ENCODE measurements at regions not wholly inside any gene's neighbourhood (a gene's known extent, or its start where the extent isn't known, plus 50 kb on each side); places are given as distances from the start of the nearest gene placed in this dataset.

DNA sequence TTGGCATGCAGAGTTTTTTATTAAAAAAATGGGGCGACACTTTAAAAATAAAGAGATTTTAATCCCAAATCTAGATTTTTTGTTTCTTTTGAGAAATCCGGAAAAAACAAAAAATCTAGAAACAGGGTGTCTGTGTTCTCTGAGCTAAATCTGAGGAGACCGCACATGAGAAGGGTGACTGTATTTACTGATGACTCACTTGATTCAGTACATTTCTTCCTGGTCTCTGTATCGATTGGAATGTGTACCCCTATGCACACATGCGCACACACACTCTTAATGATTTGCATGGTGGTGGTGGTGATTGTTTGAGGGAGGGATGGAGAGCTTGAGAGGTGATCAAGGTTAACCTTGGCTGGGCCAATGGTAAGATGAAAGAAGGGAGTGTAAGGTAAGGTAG lies 443.1 kb upstream of the THRB start:
- TF ChIP-seq, protein P1, sequence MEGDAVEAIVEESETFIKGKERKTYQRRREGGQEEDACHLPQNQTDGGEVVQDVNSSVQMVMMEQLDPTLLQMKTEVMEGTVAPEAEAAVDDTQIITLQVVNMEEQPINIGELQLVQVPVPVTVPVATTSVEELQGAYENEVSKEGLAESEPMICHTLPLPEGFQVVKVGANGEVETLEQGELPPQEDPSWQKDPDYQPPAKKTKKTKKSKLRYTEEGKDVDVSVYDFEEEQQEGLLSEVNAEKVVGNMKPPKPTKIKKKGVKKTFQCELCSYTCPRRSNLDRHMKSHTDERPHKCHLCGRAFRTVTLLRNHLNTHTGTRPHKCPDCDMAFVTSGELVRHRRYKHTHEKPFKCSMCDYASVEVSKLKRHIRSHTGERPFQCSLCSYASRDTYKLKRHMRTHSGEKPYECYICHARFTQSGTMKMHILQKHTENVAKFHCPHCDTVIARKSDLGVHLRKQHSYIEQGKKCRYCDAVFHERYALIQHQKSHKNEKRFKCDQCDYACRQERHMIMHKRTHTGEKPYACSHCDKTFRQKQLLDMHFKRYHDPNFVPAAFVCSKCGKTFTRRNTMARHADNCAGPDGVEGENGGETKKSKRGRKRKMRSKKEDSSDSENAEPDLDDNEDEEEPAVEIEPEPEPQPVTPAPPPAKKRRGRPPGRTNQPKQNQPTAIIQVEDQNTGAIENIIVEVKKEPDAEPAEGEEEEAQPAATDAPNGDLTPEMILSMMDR (IDR thresholded peaks at IDR 0.05): no peak
- no peak for TF ChIP-seq POLR2A (IDR thresholded peaks at IDR 0.05)

Measured in right lobe of liver (tissue), 4 donors.